Subcutaneous abdominal adipose tissue (tissue), 5 donors: ENCODE measurements at regions not wholly inside any gene's neighbourhood (a gene's known extent, or its start where the extent isn't known, plus 50 kb on each side); places are given as distances from the start of the nearest gene placed in this dataset.

Experiments
- H3K27ac ChIP-seq: one replicate; pipeline ENCODE4 v1.7.0; 2013; ENCODE audit warnings: low read depth, mild to moderate bottlenecking, inconsistent platforms, low read length, moderate library complexity
- H3K27me3 ChIP-seq, 5 donors: one replicate each; pipeline ENCODE4 v1.7.0; 2013; ENCODE audit warnings: low read length in 5 of 5, inconsistent platforms in 1 of 5; ENCODE audit not compliant: control insufficient read depth in 5 of 5, insufficient read depth in 4 of 5
- H3K36me3 ChIP-seq, 5 donors: one replicate each; pipeline ENCODE4 v1.7.0; 2013; ENCODE audit warnings: low read length in 5 of 5; ENCODE audit not compliant: control insufficient read depth in 5 of 5, insufficient read depth in 5 of 5
- H3K4me1 ChIP-seq, 5 donors: one replicate each; pipeline ENCODE4 v1.7.0; 2013; ENCODE audit warnings: low read length in 5 of 5, mild to moderate bottlenecking in 3 of 5, moderate library complexity in 1 of 5; ENCODE audit not compliant: control insufficient read depth in 5 of 5, insufficient read depth in 5 of 5
- H3K4me3 ChIP-seq, 5 donors: one replicate each; pipeline ENCODE4 v1.7.0; 2013; ENCODE audit warnings: low read length in 5 of 5, low read depth in 1 of 5
- H3K9ac ChIP-seq, 5 donors: one replicate each; pipeline ENCODE4 v1.7.0; 2013; ENCODE audit warnings: low read length in 5 of 5, mild to moderate bottlenecking in 4 of 5, moderate library complexity in 3 of 5
- H3K9me3 ChIP-seq, 5 donors: one replicate each; pipeline ENCODE4 v1.7.0; 2013; ENCODE audit warnings: low read length in 5 of 5; ENCODE audit not compliant: control insufficient read depth in 5 of 5
- donor health status: healthy.
- donor health status: healthy.
- donor health status: healthy.
- donor health status: healthy.
- donor health status: healthy.

GRCh38 chr18:28855989-28856388 is 679.1 kb upstream of the CDH2 start:
- Histone ChIP-seq H3K9me3 (no peaks in the 10 kb centered on the region), H3K9ac (no peak overlapping the region), H3K27ac (no peak overlapping the region), H3K36me3 (no peaks in the 10 kb centered on the region), H3K4me1 (peaks cover 0 to 8% (median 0%) of the 10 kb centered on the region in 5 donors), H3K27me3 (no peaks in the 10 kb centered on the region), H3K4me3 (no peak overlapping the region)

- Histone ChIP-seq H3K9me3 (no peaks in the 10 kb centered on the region), H3K4me3 (no peak overlapping the region), H3K36me3 (no peaks in the 10 kb centered on the region), H3K9ac (no peak overlapping the region), H3K4me1 (peaks cover 0 to 8% (median 0%) of the 10 kb centered on the region in 5 donors), H3K27me3 (no peaks in the 10 kb centered on the region), H3K27ac (no peak overlapping the region)
Measured at GRCh38 chr18:28855524-28855923, 678.6 kb upstream of the CDH2 start.

GRCh38 chr18:28854964-28855363 is 678.0 kb upstream of the CDH2 start:
- H3K27ac ChIP-seq = no peak overlapping the region
- H3K9me3 ChIP-seq = no peaks in the 10 kb centered on the region
- H3K9ac ChIP-seq = no peak overlapping the region
- peaks cover 0 to 8% (median 0%) of the 10 kb centered on the region in 5 donors for H3K4me1 ChIP-seq
- no peak overlapping the region for H3K4me3 ChIP-seq
- H3K27me3 ChIP-seq = no peaks in the 10 kb centered on the region
- H3K36me3 ChIP-seq = no peaks in the 10 kb centered on the region

GRCh38 chr18:28846958-28847357 is 670.0 kb upstream of the CDH2 start:
- Histone ChIP-seq H3K9ac (no peak overlapping the region), H3K27ac (no peak overlapping the region), H3K4me1 (no peaks in the 10 kb centered on the region), H3K36me3 (no peaks in the 10 kb centered on the region), H3K27me3 (no peaks in the 10 kb centered on the region), H3K9me3 (peaks cover 0 to 3% (median 0%) of the 10 kb centered on the region in 5 donors), H3K4me3 (no peak overlapping the region)

GRCh38 chr18:28837100-28837499 is 660.2 kb upstream of the CDH2 start:
- H3K36me3 ChIP-seq = no peaks in the 10 kb centered on the region
- no peaks in the 10 kb centered on the region for H3K4me1 ChIP-seq
- H3K27me3 ChIP-seq = no peaks in the 10 kb centered on the region
- H3K9ac ChIP-seq = no peak overlapping the region
- no peak overlapping the region for H3K27ac ChIP-seq
- H3K4me3 ChIP-seq = no peak overlapping the region
- no peaks in the 10 kb centered on the region for H3K9me3 ChIP-seq

- Histone ChIP-seq H3K9ac (no peak overlapping the region), H3K27ac (no peak overlapping the region), H3K4me1 (no peaks in the 10 kb centered on the region), H3K4me3 (no peak overlapping the region), H3K9me3 (no peaks in the 10 kb centered on the region), H3K36me3 (no peaks in the 10 kb centered on the region), H3K27me3 (no peaks in the 10 kb centered on the region)
Measured at GRCh38 chr18:28834889-28835288, 658.0 kb upstream of the CDH2 start.

- Histone ChIP-seq H3K27me3 (no peaks in the 10 kb centered on the region), H3K27ac (no peak overlapping the region), H3K4me1 (no peaks in the 10 kb centered on the region), H3K4me3 (no peak overlapping the region), H3K36me3 (no peaks in the 10 kb centered on the region), H3K9me3 (no peaks in the 10 kb centered on the region), H3K9ac (no peak overlapping the region)
Measured at GRCh38 chr18:28831908-28832307, 655.0 kb upstream of the CDH2 start.

- Histone ChIP-seq H3K9me3 (no peaks in the 10 kb centered on the region), H3K4me3 (no peak overlapping the region), H3K9ac (no peak overlapping the region), H3K27ac (no peak overlapping the region), H3K4me1 (no peaks in the 10 kb centered on the region), H3K27me3 (no peaks in the 10 kb centered on the region), H3K36me3 (no peaks in the 10 kb centered on the region)
Measured at GRCh38 chr18:28831476-28831875, 654.5 kb upstream of the CDH2 start.

GRCh38 chr18:28826107-28826506 is 649.2 kb upstream of the CDH2 start:
- peaks cover 0 to 3% (median 0%) of the 10 kb centered on the region in 5 donors for H3K9me3 ChIP-seq
- H3K9ac ChIP-seq = no peak overlapping the region
- H3K27ac ChIP-seq = no peak overlapping the region
- no peaks in the 10 kb centered on the region for H3K36me3 ChIP-seq
- H3K27me3 ChIP-seq = no peaks in the 10 kb centered on the region
- no peak overlapping the region for H3K4me3 ChIP-seq
- H3K4me1 ChIP-seq = no peaks in the 10 kb centered on the region

- no peaks in the 10 kb centered on the region for H3K4me1 ChIP-seq
- H3K27ac ChIP-seq = no peak overlapping the region
- H3K36me3 ChIP-seq = no peaks in the 10 kb centered on the region
Measured at GRCh38 chr18:28824183-28824574, 647.2 kb upstream of the CDH2 start.

More at GRCh38 chr18:28824183-28824574, 647.2 kb upstream of the CDH2 start:
- Histone ChIP-seq H3K27me3 (no peaks in the 10 kb centered on the region), H3K9me3 (peaks cover 0 to 3% (median 0%) of the 10 kb centered on the region in 5 donors), H3K4me3 (no peak overlapping the region), H3K9ac (no peak overlapping the region)
